NCI-H146 (cell line): ENCODE measurements at regions not wholly inside any gene's neighbourhood (a gene's known extent, or its start where the extent isn't known, plus 50 kb on each side); places are given as distances from the start of the nearest gene placed in this dataset.

Source experiments
- DNase-seq: peaks from one replicate; lab custom pipeline; 2025; lab: John Stamatoyannopoulos, UW

- DNase-seq = no peak
Observed at GRCh38 chr18:53644799-53645471, 579.5 kb downstream of the MBD2 start.

GRCh38 chr18:53639687-53640086 lies 584.8 kb downstream of the MBD2 start:
- DNase-seq = no peak

- no peak for DNase-seq
Observed at GRCh38 chr18:53629337-53629736, 595.1 kb downstream of the MBD2 start.

DNA sequence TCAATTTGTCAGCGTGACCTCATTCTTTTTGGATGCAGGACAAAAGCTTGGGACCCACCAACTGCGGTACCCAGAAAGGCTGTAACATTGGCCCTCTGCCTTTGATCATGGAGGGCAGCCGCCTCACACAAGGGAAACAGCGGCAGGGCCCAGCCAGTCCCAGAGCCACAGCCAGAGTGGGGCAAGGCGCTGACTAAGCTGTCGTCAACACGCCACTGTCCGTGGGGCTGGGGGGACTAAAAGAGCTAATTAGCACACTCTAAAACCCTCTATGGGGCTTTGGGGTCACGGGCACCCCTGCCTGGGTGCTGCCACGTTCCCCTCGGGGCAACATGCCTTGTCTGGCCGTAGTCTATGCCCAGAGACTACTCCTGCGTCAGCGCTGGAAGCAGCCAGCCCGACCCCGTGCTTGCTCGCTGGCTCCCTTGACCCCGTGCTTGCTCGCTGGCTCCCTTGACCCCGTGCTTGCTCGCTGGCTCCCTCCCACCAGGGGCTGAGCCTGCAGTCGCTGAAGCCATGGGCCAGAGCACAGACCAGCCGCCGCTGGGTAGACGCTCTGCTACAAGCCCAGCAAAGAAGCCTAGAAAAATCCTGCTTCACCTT lies 598.4 kb downstream of the MBD2 start:
- no peak for DNase-seq

DNA sequence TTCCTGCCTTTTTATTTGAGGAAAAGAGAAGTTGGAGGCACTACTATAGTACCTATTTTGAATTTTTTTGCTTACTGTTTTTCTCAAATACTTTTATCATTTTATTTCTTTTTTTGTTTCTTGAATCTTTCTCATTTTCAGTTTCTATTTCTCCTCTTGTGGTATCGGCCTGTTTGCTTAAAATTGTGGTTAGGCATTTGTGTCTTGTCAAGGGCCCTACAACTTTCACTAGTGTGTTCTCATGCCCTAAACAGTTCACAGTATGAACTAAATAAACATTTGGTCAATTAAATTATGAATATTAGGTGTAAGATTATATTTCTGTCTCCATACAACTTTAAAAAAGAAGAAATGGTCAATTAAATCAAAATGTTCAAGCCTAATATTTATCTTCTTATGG lies 613.5 kb downstream of the MBD2 start:
- no peak for DNase-seq

DNA sequence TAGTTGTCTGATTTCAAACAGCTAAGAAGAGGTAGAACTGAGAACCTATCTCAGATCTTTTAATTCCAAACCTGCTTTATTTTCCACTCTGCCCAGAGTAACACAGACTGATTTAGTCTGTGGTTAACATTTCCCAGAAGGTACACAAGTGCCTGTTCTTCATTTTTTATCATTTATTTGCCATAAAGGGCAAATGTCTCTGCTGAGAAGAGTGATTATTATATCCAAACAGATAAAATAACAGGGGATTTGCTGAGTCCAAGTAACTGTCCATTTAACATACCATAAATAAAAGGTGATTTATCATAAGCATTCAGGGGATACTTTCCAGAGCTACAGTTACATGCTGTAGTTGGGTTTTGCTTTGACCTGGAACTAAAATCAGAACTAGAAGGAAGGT lies 617.7 kb downstream of the MBD2 start:
- no peak for DNase-seq

GRCh38 chr18:53605198-53605597 lies 619.3 kb downstream of the MBD2 start:
- no peak for DNase-seq

- DNase-seq = no peak
Observed at GRCh38 chr18:53603276-53603675, 621.2 kb downstream of the MBD2 start.

DNA sequence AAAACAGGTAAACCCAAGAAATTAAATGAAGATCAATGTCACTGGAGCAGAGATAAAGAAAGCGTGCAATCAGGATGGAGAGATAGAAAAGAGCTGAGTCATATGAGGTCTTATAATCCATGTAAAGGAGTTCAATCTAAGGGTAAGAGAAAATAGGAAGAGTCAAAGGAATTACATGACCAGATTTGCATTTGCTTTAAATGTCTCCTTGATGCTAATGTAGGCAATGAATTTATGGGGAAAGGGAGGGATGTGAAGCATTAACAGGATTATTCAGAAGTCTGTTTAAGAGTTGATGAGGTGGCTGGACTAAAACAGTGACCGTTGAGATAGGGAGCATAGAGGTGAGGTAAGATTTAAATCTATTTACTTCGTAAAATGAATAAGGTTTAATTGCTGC lies 623.1 kb downstream of the MBD2 start:
- no peak for DNase-seq

DNA sequence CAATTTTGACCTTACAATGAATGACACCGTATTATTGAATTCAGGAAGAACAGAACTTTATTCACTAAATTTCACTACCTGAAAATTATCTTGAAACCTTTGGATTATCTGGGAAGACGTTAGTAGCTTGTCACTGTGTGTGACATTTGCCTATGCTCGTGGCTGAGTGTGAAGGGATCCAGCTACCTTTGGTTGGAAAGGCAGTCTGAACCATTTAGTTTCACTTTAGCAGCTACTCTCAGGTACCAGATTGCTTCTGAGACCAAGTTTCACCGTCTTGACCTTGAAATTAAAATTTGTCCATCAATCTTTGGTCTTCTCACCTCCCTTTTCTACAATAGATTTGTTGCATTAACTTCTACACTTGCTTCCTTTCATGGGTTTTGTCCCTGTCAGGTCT lies 637.5 kb downstream of the MBD2 start:
- no peak for DNase-seq
